GOT3 (cell line): ENCODE measurements at regions not wholly inside any gene's neighbourhood (a gene's known extent, or its start where the extent isn't known, plus 50 kb on each side); places are given as distances from the start of the nearest gene placed in this dataset.

Experiments used
- DNase-seq: peaks from one replicate; lab custom pipeline; 2025; ENCODE audit warnings: mixed read lengths; lab: John Stamatoyannopoulos, UW

DNA sequence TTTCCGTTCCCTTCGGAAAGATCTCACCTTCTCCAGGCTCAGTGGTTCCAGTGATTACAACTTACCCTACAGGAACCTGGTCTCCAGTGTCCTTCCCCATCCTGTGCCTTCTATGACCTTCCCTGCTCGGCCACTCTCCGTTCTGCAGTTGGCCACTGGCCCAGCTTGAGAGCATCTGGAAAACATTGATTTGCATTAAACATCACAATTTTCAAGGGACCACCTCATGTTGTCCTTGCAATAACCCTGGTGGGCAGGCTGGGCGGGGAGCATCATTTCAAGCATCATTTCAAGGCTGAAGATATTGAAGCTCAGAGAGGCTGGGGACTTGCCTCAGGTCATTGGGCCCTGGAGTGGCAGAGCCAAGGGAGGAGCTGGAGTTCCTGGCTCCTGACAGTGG, 177.4 kb downstream of the SEC61B start:
- DNase-seq: no peak

GRCh38 chr9:99400184-99400731, 178.2 kb downstream of the SEC61B start:
- DNase-seq: no peak

DNA sequence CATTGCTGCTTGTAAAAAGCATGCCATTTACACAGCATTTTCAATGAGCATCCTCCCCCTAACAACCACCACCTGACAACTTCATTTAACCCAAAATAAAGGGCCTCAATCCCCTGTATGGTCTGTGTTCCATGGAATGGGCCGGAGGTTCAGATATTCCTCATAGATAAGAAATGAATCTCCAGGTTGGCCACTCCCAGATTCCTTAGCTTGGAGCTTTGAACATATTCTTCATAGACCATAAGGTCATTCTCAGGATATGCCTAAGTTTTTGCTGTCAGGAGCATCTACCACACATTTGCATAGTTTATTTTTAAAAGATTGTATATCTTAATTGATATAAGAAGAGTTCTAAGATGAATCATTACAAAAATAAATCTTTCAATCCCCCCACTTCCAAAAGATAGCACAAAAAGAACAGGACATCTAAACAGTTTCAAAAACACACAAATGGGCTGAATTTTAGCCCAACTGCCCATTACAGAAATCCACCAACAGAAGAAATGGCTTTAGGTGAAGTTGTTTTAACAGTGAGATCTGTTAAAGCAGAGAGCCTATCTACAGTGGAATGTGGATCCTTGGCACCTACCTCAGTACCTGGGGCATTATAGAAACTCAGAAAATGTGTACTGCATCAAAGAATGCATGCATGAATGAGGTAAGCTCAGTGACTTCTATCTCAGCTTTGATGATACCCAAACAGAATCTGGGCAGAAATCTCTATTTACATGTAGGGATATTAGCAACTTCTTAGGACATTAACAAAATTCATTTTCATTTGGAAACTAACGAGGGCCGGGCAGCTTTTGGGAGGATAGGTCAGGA, 179.8 kb downstream of the SEC61B start:
- DNase-seq: no peak

GRCh38 chr9:99403371-99403770, 181.3 kb downstream of the SEC61B start:
- DNase-seq: no peak

- no peak for DNase-seq
Observed at GRCh38 chr9:99405359-99405758, 183.3 kb downstream of the SEC61B start.

- DNase-seq: no peak
Observed at GRCh38 chr9:99406939-99407338, 184.9 kb downstream of the SEC61B start.

DNA sequence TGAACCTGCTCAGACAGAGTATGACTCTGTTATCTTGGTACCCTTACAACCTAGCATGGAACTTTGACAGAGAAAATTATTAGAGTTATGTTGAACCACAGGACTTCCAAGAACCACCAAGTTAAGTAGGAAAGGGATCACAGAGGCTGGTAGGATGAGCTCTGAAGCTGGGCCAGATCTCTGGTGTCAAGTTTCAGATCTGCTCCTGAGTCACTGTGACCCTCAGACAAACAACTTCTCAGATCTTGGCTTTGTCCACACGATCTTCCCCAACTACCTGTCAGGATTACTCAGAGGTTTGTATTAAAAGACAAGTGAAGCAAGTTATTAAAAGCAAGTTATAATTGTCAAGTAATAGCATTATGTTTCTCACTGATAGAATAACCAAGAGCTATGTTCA, 189.0 kb downstream of the SEC61B start:
- no peak for DNase-seq

DNA sequence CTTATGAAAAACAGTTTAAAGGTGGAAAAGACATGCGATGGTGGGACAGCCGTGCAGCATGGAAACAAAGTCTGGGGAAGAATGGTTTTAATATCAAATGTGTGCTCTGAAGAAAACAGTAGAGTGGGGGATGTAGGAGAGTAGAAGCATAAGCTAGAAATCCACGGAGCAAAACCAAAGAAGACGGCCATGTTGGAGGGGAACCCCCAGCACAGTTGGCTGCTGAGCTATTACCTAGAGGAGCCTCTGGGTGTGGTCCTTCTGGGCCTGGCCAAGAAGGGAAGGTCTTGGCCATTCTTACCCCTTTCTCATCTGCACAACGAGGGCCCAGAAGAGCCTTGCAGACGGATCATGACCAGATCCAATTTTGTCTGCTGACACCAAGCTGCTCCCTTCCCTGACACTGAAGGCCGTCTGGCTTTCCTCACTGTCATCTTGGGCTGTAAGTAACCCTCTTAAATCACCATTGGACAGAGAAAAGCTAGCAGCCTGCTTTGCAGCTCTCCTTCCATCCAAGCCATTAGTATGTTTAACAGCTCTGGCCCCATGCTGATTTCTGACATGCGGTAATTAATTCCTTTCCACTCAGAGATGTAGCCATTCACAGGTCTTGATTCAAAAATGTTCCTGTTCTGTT, 189.5 kb downstream of the SEC61B start:
- DNase-seq: no peak

DNA sequence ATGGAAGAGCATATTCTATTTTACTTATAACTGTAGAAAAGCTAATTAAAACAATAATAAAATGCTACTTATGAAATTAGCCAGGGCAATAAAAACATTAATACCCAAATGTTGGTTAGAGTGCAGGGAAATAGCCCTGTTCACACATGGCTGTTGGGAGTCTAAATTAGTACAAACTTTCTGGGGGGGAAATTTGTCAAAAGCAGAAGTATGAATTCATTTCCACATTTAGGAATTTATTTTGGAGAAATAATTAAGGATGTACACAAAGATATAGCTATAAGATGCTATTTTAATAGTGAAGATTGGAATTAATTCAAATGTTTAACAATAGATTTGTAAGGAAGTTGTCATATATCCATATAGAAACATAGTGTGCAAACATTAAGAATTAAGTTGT, 190.5 kb downstream of the SEC61B start:
- no peak for DNase-seq

DNA sequence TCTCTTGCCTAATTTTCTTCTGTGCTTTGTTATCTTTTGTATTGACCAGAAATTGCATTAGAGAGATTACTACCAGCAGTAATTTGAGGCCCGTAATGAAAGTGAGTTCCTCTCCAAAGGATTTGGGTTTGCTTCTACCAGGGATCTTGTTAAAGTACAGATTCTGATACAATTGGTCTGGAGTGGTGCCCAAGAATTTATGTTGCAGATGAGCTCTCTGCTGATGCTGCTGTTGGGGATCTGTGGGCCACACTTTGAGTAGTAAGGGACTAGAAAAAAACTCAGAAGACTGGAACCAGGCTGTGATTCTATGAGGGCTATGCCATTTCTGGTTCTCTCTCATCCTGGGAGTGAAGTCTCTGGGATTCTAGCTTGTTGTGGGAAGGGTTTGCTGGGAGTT, 192.2 kb downstream of the SEC61B start:
- DNase-seq: no peak

- no peak for DNase-seq
Observed at GRCh38 chr9:99415606-99416005, 193.5 kb downstream of the SEC61B start.

DNA sequence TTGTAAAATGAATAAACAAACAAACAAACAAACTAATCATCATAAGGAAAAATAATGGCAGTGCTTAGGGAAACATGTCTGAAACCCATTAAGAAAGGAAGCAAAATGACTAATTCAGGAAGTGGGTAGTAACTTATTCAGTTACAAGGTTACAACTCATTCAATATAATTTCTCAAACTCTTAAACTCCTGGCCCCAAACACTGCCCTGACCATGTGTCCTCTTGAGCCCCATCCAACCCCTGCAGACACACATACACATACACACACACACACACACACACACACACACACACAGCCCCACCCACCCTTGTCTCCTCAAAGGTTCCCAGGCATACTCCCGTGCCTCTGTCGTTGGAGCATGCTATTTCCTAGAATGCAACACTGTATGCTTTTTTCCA, 193.9 kb downstream of the SEC61B start:
- no peak for DNase-seq

DNA sequence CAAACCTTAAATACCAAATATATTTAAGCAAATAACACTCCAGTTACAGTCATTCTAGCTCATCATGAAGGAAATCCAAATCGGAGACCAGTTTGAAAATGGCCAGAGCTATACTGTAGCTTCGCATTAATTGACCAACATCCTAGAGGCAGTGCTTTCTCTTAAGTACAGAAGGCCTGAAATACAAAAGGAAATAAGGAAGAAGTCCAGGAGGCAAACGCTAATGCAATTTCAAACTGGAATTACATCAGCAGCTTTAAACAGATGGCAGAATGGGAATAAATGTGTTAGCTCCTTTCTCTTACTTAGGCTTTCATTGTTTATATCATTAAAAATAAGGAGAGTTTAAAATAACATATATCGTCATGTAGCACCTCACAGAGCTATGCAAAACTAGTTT, 197.0 kb downstream of the SEC61B start:
- DNase-seq: no peak

GRCh38 chr9:99421369-99421768, 199.3 kb downstream of the SEC61B start:
- DNase-seq: no peak

DNA sequence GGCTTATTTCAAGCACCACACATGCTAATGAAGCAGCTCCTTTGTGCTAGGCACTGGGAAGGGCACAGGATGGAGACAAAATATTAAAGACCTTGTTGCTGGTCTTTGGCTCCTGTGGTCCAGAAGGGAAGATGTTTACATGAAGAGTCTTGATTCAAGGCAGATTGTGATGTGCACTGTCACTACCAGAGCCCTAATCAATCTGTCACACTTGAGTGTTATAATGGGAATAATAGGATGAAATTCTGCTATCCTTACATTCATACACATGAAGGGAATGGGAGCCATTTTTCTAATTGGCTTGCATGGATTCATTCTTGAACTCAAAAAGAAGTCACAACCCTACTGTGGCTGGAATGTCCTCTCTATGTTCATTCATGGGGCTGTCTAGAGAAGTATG, 203.0 kb downstream of the SEC61B start:
- no peak for DNase-seq

DNA sequence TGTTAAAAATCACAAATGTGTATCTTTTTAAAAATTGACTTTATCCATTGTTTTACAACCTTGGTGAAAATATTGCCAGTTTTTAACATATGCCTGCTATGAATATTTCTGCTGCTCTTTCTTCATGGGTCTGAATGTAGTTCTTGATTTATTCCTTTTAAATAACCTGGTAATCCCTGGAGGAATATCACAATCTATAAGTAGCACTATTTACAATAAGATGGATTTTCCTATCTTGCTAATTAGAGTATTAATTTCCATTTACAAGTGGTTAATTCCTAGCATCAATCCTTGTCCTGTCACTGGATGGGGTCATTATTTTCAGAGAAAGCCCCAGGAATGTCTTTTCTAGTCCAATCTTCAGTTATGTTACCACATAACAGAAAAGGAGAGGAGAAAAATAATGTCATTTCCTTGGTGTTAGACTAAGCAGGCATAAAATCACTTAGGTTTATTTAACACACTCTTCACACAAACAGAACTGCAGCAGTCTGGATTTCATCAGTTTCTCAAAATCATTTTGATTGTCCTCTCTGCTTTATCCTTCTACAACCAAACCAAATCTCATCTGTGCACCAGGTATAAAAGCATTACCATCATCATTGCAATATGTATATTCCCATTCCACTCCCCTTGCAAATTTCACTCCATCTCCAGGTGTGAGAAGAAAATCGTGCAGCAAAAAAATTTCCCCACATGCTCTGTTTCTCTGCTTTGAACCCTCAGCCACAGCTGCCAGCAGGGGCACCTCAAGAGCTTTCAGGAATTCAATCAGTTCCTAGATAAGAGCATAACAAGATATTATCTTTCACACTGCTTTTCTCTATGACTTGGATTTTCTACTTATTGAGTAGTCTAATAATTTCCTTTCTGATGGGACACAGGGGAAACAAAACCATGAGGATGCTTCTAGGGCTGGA, 204.1 kb downstream of the SEC61B start:
- DNase-seq: no peak

DNA sequence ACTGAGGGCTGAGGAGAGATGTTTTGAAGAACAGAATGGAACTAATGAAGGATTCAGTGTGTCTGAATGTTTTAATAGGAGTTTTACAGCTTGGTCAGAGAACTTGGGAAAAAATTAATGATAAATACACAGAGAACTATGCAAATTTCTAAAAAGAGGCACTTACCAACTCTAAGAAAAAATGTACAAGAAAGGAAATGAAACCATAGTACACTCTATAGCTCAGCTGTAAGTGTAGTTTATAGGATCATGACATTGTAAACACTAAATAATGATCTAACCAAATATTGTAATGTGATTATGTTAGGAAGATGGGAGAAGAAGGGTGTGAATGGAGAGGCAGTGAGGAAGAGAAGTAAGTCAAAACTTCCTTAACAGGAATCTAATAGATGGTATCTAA, 205.2 kb downstream of the SEC61B start:
- no peak for DNase-seq

GRCh38 chr9:99430301-99430700, 208.2 kb downstream of the SEC61B start:
- no peak for DNase-seq

DNA sequence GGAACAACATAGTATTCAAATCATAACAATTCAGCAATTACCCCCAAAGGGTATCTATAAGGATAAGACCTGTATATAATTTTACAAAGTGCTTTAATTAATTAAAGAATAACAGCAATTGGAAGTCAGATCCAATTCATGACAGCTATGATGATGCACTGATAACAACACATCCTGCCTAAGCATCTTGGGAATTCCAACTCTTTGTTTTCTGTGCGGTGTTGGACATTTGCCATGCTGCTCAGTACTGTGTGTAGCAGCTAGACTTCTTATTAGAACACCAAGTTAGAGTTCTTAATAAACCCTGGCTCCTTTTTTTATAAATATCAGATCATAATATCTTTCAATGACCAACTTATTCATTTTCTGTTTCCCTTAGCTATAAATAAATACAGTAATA, 209.0 kb downstream of the SEC61B start:
- DNase-seq: no peak

GRCh38 chr9:99432075-99432474, 210.0 kb downstream of the SEC61B start:
- DNase-seq: no peak

GRCh38 chr9:99433095-99433494, 211.0 kb downstream of the SEC61B start:
- no peak for DNase-seq

DNA sequence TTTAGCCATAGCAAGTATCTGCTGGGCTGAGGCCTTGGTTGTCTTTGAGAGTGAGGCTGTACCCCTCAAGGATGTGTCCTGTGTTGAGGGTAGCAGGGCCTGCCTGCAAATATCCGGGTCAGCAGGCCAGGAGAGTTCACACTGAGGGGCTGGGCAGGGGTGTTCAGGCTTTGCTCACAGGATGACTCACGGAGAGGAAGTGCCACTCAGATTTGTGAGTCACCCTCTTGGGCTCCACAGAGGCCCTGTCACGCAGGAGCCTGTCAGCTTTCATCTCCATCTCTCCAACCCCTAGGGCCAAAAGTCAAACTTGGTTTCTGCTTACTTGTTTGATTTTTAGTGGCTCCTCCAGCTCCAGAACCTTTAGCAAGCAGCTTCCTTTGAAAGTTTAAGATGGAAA, 211.5 kb downstream of the SEC61B start:
- no peak for DNase-seq
